ENCODE measurements at regions not wholly inside any gene's neighbourhood (a gene's known extent, or its start where the extent isn't known, plus 50 kb on each side); places are given as distances from the start of the nearest gene placed in this dataset.

DNA sequence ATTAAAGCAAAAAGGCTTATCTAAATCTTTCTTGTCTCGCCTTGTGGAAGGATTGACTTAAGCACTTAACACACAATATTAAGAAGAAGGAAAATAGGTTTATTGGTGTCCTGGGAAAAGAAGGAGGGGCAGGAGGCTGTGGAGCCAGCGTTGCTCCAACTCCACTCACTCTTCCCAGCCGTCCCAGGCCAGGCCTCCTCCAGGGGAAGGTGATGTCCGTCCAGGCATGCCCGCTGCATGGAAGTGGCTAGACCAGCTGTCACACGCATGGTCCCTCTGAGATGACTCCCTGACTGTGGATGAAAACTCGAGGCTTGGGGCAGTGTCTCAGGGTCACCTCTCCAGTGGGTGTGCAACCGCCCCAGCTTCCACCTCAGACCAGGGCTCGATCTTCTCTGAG is 281.1 kb downstream of the GALR1 start:
- Mint-ChIP-seq H3K9me3 (peaks cover 17% of the 10 kb centered on the region), H3K4me1 (ENCODE audit: low read depth) (no peaks in the 10 kb centered on the region), H3K27ac (no peak overlapping the region), H3K4me3 (no peak overlapping the region), H3K27me3 (ENCODE audit: low read depth) (no peaks in the 10 kb centered on the region), H3K36me3 (ENCODE audit: low read depth) (no peaks in the 10 kb centered on the region)
- no peak for DNase-seq (ENCODE audit: low spot score)

DNA sequence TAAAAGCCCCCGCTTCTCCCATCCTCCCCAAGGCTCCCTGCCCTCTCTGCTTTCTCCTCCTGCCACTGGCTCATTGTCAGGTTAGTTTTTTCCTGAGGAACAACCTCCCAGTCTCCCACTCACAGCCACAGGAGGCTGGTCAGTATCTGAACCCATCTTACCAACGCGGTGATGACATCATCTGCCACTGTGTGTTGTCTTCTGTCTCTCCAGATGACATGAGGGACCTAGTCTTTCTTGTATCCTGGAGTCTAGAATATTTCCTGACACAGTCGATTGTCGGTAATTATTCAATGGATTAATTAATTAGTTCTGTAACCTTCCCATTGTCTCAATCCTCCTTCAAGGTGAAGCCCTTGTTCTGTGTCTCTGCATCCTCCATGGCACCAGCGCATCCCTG is 290.2 kb downstream of the GALR1 start:
- Mint-ChIP-seq H3K36me3 (ENCODE audit: low read depth) (no peaks in the 10 kb centered on the region), H3K27me3 (ENCODE audit: low read depth) (no peaks in the 10 kb centered on the region), H3K4me3 (no peak overlapping the region), H3K9me3 (no peaks in the 10 kb centered on the region), H3K27ac (no peak overlapping the region), H3K4me1 (ENCODE audit: low read depth) (no peaks in the 10 kb centered on the region)
- DNase-seq (ENCODE audit: low spot score): no peak

DNA sequence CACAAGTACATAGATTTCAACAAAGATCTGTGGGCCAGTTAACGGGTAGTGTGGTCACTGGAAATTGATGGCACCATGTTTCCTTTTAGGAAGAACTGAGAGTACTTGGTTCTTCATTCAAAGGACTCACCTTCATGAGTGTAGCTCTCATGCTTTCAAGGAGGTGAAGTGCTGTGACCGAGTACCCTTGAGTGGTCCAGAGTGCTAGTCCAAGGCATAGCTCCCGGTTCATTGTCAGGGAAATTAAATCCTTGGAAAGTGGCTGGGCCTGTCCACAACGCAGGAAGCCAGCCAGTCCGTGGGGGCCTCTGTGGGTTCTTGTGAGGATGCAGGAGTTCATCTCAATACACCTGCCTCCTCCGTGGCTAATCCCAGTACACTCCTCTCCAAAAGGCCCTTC is 295.1 kb downstream of the GALR1 start:
- no peak overlapping the region for H3K4me3 Mint-ChIP-seq
- H3K36me3 Mint-ChIP-seq (ENCODE audit: low read depth): no peaks in the 10 kb centered on the region
- no peak overlapping the region for H3K27ac Mint-ChIP-seq
- H3K9me3 Mint-ChIP-seq: no peaks in the 10 kb centered on the region
- H3K27me3 Mint-ChIP-seq (ENCODE audit: low read depth): no peaks in the 10 kb centered on the region
- no peaks in the 10 kb centered on the region for H3K4me1 Mint-ChIP-seq (ENCODE audit: low read depth)
- DNase-seq (ENCODE audit: low spot score): no peak

DNA sequence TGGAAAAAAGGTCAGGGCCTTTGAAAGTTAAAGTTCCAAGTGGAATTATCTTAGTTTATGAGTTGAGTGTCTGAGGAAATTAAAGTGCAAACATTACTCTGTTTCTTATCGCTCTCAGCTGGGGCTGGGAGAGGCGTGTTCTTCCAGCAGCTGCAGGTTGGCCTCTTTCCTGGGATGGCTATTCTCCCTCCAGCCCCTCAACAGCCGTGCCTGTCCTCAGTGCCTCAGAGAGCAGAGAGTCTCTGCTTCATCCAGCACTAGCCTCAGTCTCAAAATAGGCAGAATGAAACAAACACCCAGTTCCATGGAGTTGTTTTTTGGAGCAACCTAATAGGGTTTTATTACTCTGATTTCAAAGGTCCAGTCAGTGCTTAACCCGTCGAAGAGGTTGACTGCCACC is 298.1 kb downstream of the GALR1 start:
- no peaks in the 10 kb centered on the region for H3K36me3 Mint-ChIP-seq (ENCODE audit: low read depth)
- H3K27me3 Mint-ChIP-seq (ENCODE audit: low read depth): no peaks in the 10 kb centered on the region
- H3K9me3 Mint-ChIP-seq: no peaks in the 10 kb centered on the region
- no peak overlapping the region for H3K27ac Mint-ChIP-seq
- DNase-seq (ENCODE audit: low spot score): no peak
- no peak overlapping the region for H3K4me3 Mint-ChIP-seq
- no peaks in the 10 kb centered on the region for H3K4me1 Mint-ChIP-seq (ENCODE audit: low read depth)

DNA sequence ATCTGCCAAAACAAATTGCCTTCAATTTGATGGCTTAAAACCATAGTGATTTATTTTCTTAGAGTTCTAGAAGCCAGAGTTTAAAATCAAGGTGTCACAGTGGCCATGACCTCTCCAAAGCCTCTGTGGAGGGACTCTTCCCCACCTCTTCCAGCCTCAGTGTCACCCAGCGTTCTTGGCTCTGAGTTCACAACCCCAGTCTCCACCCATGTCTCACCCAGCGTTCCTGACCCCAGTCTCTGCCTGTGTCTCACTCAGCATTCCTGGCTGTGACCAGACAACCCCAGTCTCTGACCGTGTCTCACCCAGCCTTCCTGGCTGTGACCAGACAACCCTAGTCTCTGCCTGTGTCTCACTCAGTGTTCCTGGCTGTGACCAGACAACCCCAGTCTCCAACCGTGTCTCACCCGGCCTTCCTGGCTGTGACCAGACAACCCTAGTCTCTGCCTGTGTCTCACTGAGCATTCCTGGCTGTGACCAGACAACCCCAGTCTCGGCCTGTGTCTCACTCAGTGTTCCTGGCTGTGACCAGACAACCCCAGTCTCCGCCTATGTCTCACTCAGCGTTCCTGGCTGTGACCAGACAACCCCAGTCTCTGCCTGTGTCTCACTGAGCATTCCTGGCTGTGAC is 299.3 kb downstream of the GALR1 start:
- Mint-ChIP-seq H3K27me3 (ENCODE audit: low read depth) (no peaks in the 10 kb centered on the region), H3K27ac (no peak overlapping the region), H3K4me3 (no peak overlapping the region), H3K36me3 (ENCODE audit: low read depth) (no peaks in the 10 kb centered on the region), H3K9me3 (no peaks in the 10 kb centered on the region), H3K4me1 (ENCODE audit: low read depth) (no peaks in the 10 kb centered on the region)
- DNase-seq (ENCODE audit: low spot score): no peak

DNA sequence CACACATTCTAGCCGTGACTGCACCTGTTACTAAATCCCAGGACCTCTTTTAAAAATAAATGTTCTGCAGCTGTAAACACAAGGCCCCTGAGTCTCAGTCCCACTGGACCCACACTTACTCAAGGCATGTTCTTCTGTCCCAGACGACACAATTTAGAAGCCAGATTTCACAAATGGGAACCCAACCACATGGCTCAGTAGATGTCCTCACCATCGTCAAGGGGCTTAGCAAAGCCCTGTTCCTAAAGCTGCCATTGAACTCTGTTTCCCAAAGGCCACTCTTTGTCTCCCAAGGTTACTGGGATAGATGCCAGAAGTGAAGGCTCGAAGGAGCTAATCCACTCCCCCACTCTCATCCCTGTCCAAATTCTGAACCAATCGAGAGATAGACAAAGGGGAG is 301.0 kb downstream of the GALR1 start:
- no peak overlapping the region for H3K27ac Mint-ChIP-seq
- no peak overlapping the region for H3K4me3 Mint-ChIP-seq
- H3K9me3 Mint-ChIP-seq: no peaks in the 10 kb centered on the region
- H3K36me3 Mint-ChIP-seq (ENCODE audit: low read depth): no peaks in the 10 kb centered on the region
- H3K27me3 Mint-ChIP-seq (ENCODE audit: low read depth): no peaks in the 10 kb centered on the region
- no peak for DNase-seq (ENCODE audit: low spot score)
- no peaks in the 10 kb centered on the region for H3K4me1 Mint-ChIP-seq (ENCODE audit: low read depth)

DNA sequence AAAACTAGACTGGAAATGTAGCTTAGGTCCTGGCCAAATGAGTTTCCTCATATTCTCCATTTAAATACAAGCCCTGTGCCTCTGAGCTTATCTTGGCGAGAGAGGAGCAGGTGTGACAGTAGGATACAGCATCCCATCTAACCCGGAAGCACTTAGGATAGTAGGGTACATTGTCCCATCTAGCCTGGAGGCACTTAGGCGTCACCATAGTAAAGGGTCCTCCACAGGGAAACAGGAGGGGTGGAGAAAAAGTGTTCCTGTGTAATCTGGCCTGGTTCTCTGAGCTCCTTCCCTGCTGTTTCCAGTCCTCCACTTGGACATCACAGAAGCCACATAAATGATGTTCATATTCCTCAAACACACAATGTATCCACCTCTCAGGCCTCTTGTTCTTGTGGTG is 301.4 kb downstream of the GALR1 start:
- Mint-ChIP-seq H3K9me3 (no peaks in the 10 kb centered on the region), H3K4me3 (no peak overlapping the region), H3K27ac (no peak overlapping the region), H3K36me3 (ENCODE audit: low read depth) (no peaks in the 10 kb centered on the region), H3K27me3 (ENCODE audit: low read depth) (no peaks in the 10 kb centered on the region), H3K4me1 (ENCODE audit: low read depth) (no peaks in the 10 kb centered on the region)
- no peak for DNase-seq (ENCODE audit: low spot score)

DNA sequence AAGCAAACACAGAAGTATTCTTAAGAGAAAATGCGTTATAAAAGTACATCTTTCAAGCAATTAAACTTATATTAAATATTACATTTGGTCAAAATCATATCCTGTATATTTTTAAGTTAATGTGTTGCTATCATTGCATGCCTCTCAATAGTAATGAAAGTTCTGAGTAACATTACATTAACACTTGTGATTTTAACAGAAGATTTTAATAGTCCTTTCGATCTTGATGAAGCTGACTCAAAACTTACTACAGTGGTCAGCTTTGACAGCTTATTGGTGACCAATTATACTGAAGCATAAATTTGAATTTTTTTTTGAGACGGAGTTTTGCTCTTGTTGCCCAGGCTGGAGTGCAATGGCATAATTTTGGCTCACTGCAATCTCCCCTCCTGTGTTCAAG is 303.3 kb downstream of the GALR1 start:
- H3K4me1 Mint-ChIP-seq (ENCODE audit: low read depth): no peaks in the 10 kb centered on the region
- H3K36me3 Mint-ChIP-seq (ENCODE audit: low read depth): no peaks in the 10 kb centered on the region
- DNase-seq (ENCODE audit: low spot score): no peak
- H3K27me3 Mint-ChIP-seq (ENCODE audit: low read depth): no peaks in the 10 kb centered on the region
- no peak overlapping the region for H3K27ac Mint-ChIP-seq
- no peak overlapping the region for H3K4me3 Mint-ChIP-seq
- no peaks in the 10 kb centered on the region for H3K9me3 Mint-ChIP-seq

DNA sequence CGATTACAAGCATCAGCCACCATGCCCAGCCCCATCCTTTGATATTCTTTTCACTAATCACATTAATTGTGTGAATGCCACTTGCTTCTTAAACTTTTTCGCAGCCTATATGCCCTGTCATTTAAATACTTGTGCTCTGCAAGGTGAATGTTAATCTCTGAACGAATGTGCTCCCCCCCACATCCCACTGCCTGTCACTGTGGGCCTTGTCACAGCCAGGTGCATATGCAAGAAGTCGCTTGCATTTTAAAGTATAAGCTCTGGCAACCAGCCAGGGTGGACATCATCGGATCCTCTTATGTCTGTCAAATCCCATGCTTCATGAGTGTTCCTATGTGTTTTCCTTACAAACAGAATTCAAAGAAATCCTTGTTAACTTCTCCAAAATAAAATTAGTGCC is 304.4 kb downstream of the GALR1 start:
- no peaks in the 10 kb centered on the region for H3K9me3 Mint-ChIP-seq
- no peak overlapping the region for H3K27ac Mint-ChIP-seq
- no peaks in the 10 kb centered on the region for H3K27me3 Mint-ChIP-seq (ENCODE audit: low read depth)
- no peak for DNase-seq (ENCODE audit: low spot score)
- H3K36me3 Mint-ChIP-seq (ENCODE audit: low read depth): no peaks in the 10 kb centered on the region
- no peaks in the 10 kb centered on the region for H3K4me1 Mint-ChIP-seq (ENCODE audit: low read depth)
- no peak overlapping the region for H3K4me3 Mint-ChIP-seq

DNA sequence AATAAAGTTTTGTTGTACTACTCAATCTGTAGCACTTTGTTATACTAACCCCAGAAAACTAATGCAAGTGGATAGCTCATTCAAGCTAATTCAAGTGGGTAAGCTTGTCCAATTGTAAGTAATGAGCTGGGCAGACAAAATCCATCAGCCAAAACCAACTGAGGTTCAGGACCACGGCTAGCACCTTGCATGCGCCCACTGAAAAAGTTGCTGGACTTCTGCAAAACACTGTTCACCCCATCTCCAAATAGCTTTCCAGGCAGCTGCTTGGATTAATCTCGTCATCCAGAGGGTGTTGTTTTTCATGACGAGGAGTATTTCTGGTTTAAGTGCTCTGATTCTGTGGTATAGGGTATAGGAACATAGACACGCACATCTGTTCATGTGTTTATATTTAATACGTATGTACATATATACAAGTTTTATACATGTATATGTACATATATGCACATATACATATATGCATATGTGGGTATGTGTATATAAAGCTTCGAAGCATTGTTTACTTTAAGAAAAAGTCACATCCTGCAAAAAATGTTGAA is 307.5 kb downstream of the GALR1 start:
- Mint-ChIP-seq H3K27me3 (ENCODE audit: low read depth) (no peaks in the 10 kb centered on the region), H3K27ac (no peak overlapping the region), H3K36me3 (ENCODE audit: low read depth) (no peaks in the 10 kb centered on the region), H3K4me3 (no peak overlapping the region), H3K9me3 (no peaks in the 10 kb centered on the region), H3K4me1 (ENCODE audit: low read depth) (no peaks in the 10 kb centered on the region)
- DNase-seq (ENCODE audit: low spot score): no peak

DNA sequence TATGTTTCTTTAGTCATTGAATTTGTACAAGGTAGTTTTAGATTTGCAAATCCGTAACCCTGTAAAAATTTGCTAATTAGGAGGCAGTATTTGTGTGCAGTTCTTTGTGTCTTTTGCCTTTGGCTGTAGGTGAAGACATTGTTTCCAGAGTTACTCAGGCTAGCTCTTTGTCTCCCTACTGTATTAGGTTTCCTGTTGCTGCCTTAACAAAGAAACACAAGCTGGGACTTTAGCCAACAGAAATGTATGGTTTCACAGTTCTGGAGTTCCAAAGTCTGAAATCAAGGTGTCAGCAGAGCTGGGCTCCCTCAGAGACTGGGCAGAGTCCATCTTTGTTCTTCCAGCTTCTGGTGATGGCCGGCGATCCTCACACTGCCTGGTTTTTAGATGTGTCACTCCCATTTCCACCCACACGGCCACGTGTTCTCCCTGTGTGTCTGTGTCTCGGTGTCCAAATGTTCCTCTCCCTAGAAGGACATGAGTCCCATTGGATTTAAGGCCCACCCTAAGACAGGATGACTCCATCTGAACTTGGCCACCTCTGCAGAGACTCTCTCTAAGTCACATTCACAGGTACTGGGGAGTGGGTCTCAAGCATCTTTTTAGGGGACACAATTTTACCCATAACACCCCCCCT is 309.7 kb downstream of the GALR1 start:
- Mint-ChIP-seq H3K4me3 (no peak overlapping the region), H3K9me3 (no peaks in the 10 kb centered on the region)

DNA sequence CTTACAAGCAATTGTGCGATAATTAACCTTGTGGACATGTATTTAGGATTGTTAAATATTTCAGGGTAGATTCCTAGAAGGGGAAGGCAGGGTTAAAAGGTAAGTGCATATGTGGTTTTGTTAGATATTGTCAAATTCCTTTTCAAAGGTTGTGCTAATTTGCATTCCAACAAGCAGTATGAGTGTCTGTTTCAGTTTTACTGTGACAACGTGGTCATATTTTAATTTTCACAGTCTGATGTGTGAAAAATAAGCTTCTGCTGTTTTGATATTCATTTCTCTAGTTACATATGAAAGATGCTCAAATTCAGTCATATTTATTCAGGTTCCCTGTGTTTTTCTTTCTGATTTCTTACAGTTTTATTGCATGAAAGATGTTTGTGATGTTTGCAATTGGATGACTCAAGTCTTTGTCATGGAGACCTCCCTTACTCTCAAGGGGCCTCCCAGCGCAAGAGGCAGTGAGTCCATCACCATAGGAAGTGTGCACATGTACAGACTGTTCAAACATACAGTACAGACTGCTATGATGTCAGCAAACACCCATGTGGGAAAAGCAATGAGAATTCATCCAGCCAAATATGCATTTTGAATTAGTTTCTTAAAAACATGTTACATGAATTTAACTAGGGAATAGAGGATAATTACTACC is 310.8 kb downstream of the GALR1 start:
- no peaks in the 10 kb centered on the region for H3K9me3 Mint-ChIP-seq
- no peaks in the 10 kb centered on the region for H3K27me3 Mint-ChIP-seq (ENCODE audit: low read depth)
- H3K4me3 Mint-ChIP-seq: no peak overlapping the region
- no peaks in the 10 kb centered on the region for H3K36me3 Mint-ChIP-seq (ENCODE audit: low read depth)
- H3K4me1 Mint-ChIP-seq (ENCODE audit: low read depth): no peaks in the 10 kb centered on the region
- H3K27ac Mint-ChIP-seq: no peak overlapping the region
- no peak for DNase-seq (ENCODE audit: low spot score)

More for the DNA sequence above, 309.7 kb downstream of the GALR1 start:
- H3K4me1 Mint-ChIP-seq (ENCODE audit: low read depth): no peaks in the 10 kb centered on the region
- H3K36me3 Mint-ChIP-seq (ENCODE audit: low read depth): no peaks in the 10 kb centered on the region
- DNase-seq (ENCODE audit: low spot score): no peak
- H3K27ac Mint-ChIP-seq: no peak overlapping the region
- no peaks in the 10 kb centered on the region for H3K27me3 Mint-ChIP-seq (ENCODE audit: low read depth)

DNA sequence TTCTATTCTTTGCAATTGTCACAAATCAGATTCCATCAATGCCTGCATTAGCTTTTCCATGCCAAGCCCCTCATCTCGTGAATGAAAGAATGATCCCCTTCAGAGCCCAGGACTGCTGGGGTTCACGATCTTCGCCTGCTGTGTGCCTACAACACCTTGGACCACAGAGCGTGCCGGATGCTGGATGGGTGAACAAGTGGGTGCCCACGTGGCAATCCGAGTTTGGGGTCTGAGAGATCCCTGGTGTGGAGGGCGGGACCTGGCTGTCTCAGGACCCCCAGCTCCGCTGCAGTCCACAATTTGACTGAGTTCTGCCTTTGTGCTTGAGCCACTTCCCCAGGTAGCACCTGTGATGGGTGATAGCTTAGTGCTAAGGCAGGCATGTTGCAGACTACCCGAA is 317.0 kb downstream of the GALR1 start:
- Mint-ChIP-seq H3K27ac (no peak overlapping the region), H3K4me1 (ENCODE audit: low read depth) (no peaks in the 10 kb centered on the region), H3K36me3 (ENCODE audit: low read depth) (no peaks in the 10 kb centered on the region), H3K27me3 (ENCODE audit: low read depth) (no peaks in the 10 kb centered on the region), H3K4me3 (no peak overlapping the region), H3K9me3 (no peaks in the 10 kb centered on the region)
- DNase-seq (ENCODE audit: low spot score): no peak

DNA sequence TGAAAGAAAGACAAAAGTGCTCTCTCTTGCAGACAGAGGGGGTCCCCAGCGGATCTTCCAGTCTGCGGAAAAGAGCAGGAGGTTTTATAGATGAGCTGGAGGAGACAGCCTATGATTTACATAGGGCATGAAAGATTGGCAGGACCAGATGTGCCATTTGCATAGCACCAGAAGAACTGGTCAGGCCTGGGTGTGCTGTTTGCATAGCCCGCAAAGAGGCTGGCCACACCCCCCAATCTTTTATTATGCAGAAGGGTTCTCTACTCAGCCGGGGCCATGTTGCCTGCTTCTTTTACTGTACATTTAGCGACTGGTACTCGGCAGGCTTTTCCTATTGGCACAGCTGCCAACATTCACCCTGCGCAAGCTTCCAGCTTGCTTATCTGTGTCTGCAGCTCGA is 317.6 kb downstream of the GALR1 start:
- no peak overlapping the region for H3K27ac Mint-ChIP-seq
- no peaks in the 10 kb centered on the region for H3K9me3 Mint-ChIP-seq
- H3K36me3 Mint-ChIP-seq (ENCODE audit: low read depth): no peaks in the 10 kb centered on the region
- H3K27me3 Mint-ChIP-seq (ENCODE audit: low read depth): no peaks in the 10 kb centered on the region
- DNase-seq (ENCODE audit: low spot score): no peak
- no peak overlapping the region for H3K4me3 Mint-ChIP-seq
- no peaks in the 10 kb centered on the region for H3K4me1 Mint-ChIP-seq (ENCODE audit: low read depth)
